ENCODE measurements at regions not wholly inside any gene's neighbourhood (a gene's known extent, or its start where the extent isn't known, plus 50 kb on each side); places are given as distances from the start of the nearest gene placed in this dataset.

DNA sequence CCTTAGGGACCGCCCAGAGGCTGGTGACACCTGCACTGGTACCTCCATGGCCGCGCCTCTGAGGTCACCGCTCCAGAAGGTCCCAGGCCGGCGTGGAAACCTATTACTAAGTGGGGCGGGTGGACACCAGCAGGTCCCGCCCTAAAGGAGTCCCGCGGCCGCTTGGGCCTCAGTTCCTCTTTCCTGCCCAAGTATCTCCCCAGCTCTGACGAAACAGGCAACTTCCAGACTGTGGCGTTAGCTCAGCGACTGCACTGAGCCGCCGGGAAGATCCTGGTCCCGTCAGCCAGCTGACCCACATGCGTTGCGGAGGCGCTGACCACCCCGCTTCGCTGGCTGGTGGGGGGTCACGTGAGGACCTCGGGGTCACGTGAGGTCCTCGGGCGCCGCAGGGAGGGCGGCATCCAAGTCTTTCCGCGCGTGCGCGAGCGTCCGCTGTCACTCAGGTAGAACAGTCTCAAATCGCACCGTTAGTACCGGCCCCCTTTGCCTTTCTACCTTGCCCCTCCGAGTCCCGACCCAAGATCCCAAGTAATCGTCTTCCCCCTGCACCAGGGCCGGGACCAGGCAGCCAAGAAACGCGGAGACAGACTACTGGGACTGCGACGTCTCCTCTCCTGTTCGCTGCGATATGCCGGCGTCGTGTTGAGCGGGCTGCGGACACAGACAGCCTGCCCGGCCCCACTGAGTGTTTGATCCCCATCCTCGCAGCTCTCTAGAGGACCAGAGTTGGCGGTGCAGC lies 53.7 kb upstream of the KDM4C start:
- peak overlapping the region; percentile 5 to 63 for H3K4me3 ChIP-seq
- no peaks in the 10 kb centered on the region for H3K27me3 ChIP-seq
- no peaks in the 10 kb centered on the region for H3K9me3 ChIP-seq
- WGBS, 2 donors, result 0% methylated on average over 57 of the region's 57 CpGs; no CpG with 5 or more reads in 1 of the 2 donors
- TF ChIP-seq, protein P1, sequence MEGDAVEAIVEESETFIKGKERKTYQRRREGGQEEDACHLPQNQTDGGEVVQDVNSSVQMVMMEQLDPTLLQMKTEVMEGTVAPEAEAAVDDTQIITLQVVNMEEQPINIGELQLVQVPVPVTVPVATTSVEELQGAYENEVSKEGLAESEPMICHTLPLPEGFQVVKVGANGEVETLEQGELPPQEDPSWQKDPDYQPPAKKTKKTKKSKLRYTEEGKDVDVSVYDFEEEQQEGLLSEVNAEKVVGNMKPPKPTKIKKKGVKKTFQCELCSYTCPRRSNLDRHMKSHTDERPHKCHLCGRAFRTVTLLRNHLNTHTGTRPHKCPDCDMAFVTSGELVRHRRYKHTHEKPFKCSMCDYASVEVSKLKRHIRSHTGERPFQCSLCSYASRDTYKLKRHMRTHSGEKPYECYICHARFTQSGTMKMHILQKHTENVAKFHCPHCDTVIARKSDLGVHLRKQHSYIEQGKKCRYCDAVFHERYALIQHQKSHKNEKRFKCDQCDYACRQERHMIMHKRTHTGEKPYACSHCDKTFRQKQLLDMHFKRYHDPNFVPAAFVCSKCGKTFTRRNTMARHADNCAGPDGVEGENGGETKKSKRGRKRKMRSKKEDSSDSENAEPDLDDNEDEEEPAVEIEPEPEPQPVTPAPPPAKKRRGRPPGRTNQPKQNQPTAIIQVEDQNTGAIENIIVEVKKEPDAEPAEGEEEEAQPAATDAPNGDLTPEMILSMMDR (IDR thresholded peaks at IDR 0.05), result no peak
- peak; percentile 67 to 88 (median 86) for TF ChIP-seq POLR2A (IDR thresholded peaks at IDR 0.05)
- H3K27ac ChIP-seq, result peak overlapping the region; percentile 91 to 94 (median 94)
- H3K36me3 ChIP-seq (replicated peaks in 1 of 2; ENCODE audit: insufficient read depth in 1 of 2, low read depth in 2 of 2), result no peaks in the 10 kb centered on the region
- ATAC-seq, result peak; percentile 94
- peaks cover 4% of the 10 kb centered on the region for H3K4me1 ChIP-seq
- peak; percentile 86 to 96 (median 91) for DNase-seq
- intact Hi-C loops (cut with DNase I), result loop anchor here (10.0 kb wide), 1 partner anchor 51 kb away; the partner anchor contains the start of gene KDM4C

DNA sequence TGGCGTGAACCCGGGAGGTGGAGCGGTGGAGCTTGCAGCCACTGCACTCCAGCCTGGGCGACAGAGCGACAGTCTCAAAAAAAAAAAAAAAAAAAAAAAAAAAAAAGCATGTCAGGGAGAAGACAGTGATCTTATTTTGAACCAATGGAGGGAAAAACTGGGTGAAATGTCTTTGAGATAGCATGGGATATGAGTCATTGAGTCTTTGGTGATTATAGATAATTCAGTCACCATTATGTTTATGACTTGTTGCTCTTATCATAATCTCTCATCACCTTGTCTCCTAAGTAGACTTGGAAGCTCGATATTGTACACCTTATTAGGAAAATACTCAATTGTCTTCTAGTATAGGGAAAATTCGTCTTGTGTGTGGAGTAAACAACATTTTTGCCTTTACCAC lies 55.1 kb upstream of the KDM4C start:
- DNase-seq (no peak), ATAC-seq (no peak)
- intact Hi-C loops (cut with DNase I), result loop anchor here (10.0 kb wide), 1 partner anchor 52 kb away; the partner anchor contains the start of gene KDM4C
- no peaks in the 10 kb centered on the region for H3K27me3 ChIP-seq
- no peaks in the 10 kb centered on the region for H3K9me3 ChIP-seq
- TF ChIP-seq, protein P1 (IDR thresholded peaks at IDR 0.05), result no peak
- TF ChIP-seq POLR2A (IDR thresholded peaks at IDR 0.05), result no peak
- no peaks in the 10 kb centered on the region for H3K36me3 ChIP-seq (replicated peaks in 1 of 2; ENCODE audit: insufficient read depth in 1 of 2, low read depth in 2 of 2)
- H3K27ac ChIP-seq, result no peak overlapping the region
- 88 to 95% methylated on average over 2 to 7 of the region's 7 CpGs for WGBS, 2 donors
- H3K4me1 ChIP-seq, result peaks cover 4% of the 10 kb centered on the region
- no peak overlapping the region for H3K4me3 ChIP-seq

DNA sequence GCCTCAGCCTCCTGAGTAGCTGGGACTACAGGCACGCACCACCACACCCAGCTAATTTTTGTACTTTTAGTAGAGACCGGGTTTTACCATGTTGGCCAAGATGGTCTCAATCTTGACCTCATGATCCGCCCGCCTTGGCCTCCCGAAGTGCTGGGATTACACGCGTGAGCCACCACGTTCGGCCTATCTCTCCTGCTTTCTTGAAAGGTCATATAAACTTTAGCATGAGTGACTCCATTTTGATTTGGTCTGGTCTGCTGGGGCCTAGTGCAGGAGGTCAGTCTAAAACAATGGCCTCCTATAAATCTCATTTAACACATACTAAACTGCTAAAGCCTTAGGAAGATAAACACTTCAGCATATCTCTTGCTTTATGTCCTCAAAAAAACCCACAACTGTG lies 50.6 kb upstream of the GLDC start:
- intact Hi-C loops (cut with DNase I), result no loop called here
- Histone ChIP-seq H3K27ac (no peak overlapping the region), H3K4me3 (no peak overlapping the region), H3K27me3 (no peaks in the 10 kb centered on the region), H3K9me3 (no peaks in the 10 kb centered on the region), H3K4me1 (no peaks in the 10 kb centered on the region), H3K36me3 (replicated peaks in 1 of 2; ENCODE audit: insufficient read depth in 1 of 2, low read depth in 2 of 2) (no peaks in the 10 kb centered on the region)
- WGBS, 2 donors, result 79 to 95% methylated on average over 9 of the region's 9 CpGs
- TF ChIP-seq POLR2A (IDR thresholded peaks at IDR 0.05), result no peak
- TF ChIP-seq, protein P1 (IDR thresholded peaks at IDR 0.05), result no peak
- ATAC-seq, result no peak
- DNase-seq, result no peak

DNA sequence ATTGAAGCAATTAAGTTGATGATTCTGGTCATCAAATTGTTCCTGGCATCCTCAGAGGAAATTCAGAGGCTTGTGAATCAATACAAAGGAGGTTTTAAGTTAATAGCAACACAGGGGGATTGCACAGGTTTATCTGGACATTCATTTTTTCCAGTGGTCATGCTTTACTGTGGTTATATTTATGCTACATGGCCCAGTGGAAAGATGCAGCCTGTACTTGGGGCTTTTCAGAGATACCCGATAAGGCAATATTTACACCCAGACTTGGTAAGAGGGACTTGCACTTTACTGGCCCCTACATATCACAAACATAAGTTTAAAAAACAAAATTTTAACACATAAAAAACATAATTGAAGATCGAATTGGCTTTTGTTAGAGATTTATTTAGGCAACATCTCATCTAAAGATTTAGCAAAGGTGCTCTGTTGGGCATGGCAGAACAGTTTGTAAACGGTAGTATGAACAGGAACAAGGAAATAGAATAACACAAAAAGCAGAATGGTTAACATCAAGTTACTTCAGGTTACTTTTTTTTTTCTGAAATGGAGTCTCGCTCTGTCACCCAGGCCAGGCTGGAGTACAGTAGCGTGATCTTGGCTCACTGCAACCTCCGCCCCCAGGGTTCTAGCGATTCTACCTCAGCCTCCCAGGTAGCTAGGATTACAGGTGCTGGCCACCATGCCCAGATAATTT lies 49.7 kb upstream of the GLDC start:
- DNase-seq (no peak), ATAC-seq (no peak)
- Histone ChIP-seq H3K4me3 (no peak overlapping the region), H3K27me3 (no peaks in the 10 kb centered on the region), H3K36me3 (replicated peaks in 1 of 2; ENCODE audit: insufficient read depth in 1 of 2, low read depth in 2 of 2) (no peaks in the 10 kb centered on the region), H3K4me1 (no peaks in the 10 kb centered on the region), H3K9me3 (no peaks in the 10 kb centered on the region), H3K27ac (no peak overlapping the region)
- WGBS, 2 donors, result 85 to 87% methylated on average over 7 of the region's 7 CpGs
- no peak for TF ChIP-seq POLR2A (IDR thresholded peaks at IDR 0.05)
- TF ChIP-seq, protein P1 (IDR thresholded peaks at IDR 0.05), result no peak
- intact Hi-C loops (cut with DNase I), result no loop called here

All from body of pancreas (tissue), 4 donors.